ENCODE measurements at regions not wholly inside any gene's neighbourhood (a gene's known extent, or its start where the extent isn't known, plus 50 kb on each side); places are given as distances from the start of the nearest gene placed in this dataset.
A peak's percentile ranks its signal among the peaks of the same experiment; 100 is the strongest.

DNA sequence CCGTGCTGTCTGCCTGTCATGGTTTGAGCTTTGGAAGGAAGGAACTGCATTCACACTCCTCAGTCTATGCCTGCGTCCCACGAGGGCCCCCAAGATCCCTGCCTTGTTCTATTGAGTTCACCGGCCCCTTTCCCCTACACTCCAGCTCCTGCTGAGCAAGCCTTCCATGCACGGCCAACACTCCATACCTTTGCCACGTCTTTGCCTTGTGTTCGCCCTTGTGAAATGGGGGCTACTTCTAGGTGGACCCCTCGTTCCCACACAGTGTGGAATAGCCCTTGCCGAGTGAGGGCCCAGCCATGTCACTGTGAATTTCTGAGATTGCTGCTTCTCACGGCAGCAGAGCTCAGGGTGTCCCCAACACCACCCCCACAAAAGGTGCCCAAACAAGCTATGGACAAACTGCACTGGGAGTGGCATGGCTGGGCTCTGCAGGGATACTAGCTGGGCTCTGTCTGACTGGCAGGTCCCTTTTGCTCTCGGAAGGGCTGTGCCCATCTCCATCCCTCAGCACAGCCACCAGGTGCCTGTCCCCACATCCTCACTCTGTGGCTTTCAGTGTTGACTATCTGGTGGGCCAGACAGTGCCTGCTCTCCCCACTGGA is 67.9 kb upstream of the ADAMTS2 start:
- no peaks in the 10 kb centered on the region for H3K36me3 ChIP-seq (ENCODE audit: low read depth)
- no peaks in the 10 kb centered on the region for H3K9me3 ChIP-seq
- DNase-seq (no peak), ATAC-seq (no peak)
- intact Hi-C loops (cut with DNase I, micrococcal nuclease), result no loop called here
- H3K4me3 ChIP-seq, result no peak overlapping the region
- TF ChIP-seq, protein P1, sequence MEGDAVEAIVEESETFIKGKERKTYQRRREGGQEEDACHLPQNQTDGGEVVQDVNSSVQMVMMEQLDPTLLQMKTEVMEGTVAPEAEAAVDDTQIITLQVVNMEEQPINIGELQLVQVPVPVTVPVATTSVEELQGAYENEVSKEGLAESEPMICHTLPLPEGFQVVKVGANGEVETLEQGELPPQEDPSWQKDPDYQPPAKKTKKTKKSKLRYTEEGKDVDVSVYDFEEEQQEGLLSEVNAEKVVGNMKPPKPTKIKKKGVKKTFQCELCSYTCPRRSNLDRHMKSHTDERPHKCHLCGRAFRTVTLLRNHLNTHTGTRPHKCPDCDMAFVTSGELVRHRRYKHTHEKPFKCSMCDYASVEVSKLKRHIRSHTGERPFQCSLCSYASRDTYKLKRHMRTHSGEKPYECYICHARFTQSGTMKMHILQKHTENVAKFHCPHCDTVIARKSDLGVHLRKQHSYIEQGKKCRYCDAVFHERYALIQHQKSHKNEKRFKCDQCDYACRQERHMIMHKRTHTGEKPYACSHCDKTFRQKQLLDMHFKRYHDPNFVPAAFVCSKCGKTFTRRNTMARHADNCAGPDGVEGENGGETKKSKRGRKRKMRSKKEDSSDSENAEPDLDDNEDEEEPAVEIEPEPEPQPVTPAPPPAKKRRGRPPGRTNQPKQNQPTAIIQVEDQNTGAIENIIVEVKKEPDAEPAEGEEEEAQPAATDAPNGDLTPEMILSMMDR (IDR thresholded peaks at IDR 0.05), result no peak
- no peaks in the 10 kb centered on the region for H3K4me1 ChIP-seq (ENCODE audit: low read depth)

GRCh38 chr5:179411161-179411841 is 66.0 kb upstream of the ADAMTS2 start:
- no peak for ATAC-seq

GRCh38 chr5:179410291-179411160 is 65.3 kb upstream of the ADAMTS2 start:
- Histone ChIP-seq H3K36me3 (ENCODE audit: low read depth) (no peaks in the 10 kb centered on the region), H3K4me1 (ENCODE audit: low read depth) (no peaks in the 10 kb centered on the region), H3K9me3 (no peaks in the 10 kb centered on the region), H3K4me3 (no peak overlapping the region)
- TF ChIP-seq, protein P1 (IDR thresholded peaks at IDR 0.05), result no peak
- DNase-seq (peak in 1 of 3 donors; percentile 46), ATAC-seq (no peak)
- intact Hi-C loops (cut with DNase I, micrococcal nuclease), result no loop called here

More at GRCh38 chr5:179411161-179411841, 66.0 kb upstream of the ADAMTS2 start:
- TF ChIP-seq, protein P1 (IDR thresholded peaks at IDR 0.05), result no peak
- Histone ChIP-seq H3K9me3 (no peaks in the 10 kb centered on the region), H3K36me3 (ENCODE audit: low read depth) (no peaks in the 10 kb centered on the region), H3K4me1 (ENCODE audit: low read depth) (no peaks in the 10 kb centered on the region), H3K4me3 (no peak overlapping the region)
- intact Hi-C loops (cut with DNase I, micrococcal nuclease), result no loop called here
- no peak for DNase-seq

- DNase-seq, result no peak
- no peak overlapping the region for H3K4me3 ChIP-seq
- no peaks in the 10 kb centered on the region for H3K9me3 ChIP-seq
- H3K4me1 ChIP-seq (ENCODE audit: low read depth), result no peaks in the 10 kb centered on the region
- no peak for ATAC-seq
- TF ChIP-seq, protein P1 (IDR thresholded peaks at IDR 0.05), result no peak
- no peaks in the 10 kb centered on the region for H3K36me3 ChIP-seq (ENCODE audit: low read depth)
- intact Hi-C loops (cut with DNase I, micrococcal nuclease), result no loop called here
Measured at GRCh38 chr5:179409806-179410205, 64.5 kb upstream of the ADAMTS2 start.

DNA sequence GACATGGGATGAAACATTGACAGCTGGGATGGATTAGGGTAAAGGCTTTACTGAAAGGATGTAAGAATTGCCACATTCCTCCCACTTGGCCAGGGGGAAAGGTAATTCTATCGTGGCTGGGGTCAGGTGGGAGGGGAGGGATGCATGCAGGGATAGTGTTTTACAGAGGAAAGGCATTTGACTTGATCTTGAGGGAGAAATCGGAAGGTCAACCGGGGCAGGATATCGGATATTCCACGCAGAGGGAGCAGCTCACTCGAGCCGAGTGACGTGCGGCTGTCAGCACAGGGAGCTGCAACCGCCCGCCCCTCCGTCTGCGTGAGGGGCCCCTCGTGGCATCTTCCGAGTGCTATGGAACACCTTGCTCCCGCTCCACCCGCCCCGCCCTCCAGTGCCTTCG is 63.4 kb upstream of the ADAMTS2 start:
- Histone ChIP-seq H3K4me1 (ENCODE audit: low read depth) (no peaks in the 10 kb centered on the region), H3K4me3 (no peak overlapping the region), H3K36me3 (ENCODE audit: low read depth) (no peaks in the 10 kb centered on the region), H3K9me3 (no peaks in the 10 kb centered on the region)
- ATAC-seq, result no peak
- no peak for DNase-seq
- TF ChIP-seq, protein P1 (IDR thresholded peaks at IDR 0.05), result no peak
- intact Hi-C loops (cut with DNase I, micrococcal nuclease), result no loop called here
